ENCODE measurements at regions not wholly inside any gene's neighbourhood (a gene's known extent, or its start where the extent isn't known, plus 50 kb on each side); places are given as distances from the start of the nearest gene placed in this dataset.

DNA sequence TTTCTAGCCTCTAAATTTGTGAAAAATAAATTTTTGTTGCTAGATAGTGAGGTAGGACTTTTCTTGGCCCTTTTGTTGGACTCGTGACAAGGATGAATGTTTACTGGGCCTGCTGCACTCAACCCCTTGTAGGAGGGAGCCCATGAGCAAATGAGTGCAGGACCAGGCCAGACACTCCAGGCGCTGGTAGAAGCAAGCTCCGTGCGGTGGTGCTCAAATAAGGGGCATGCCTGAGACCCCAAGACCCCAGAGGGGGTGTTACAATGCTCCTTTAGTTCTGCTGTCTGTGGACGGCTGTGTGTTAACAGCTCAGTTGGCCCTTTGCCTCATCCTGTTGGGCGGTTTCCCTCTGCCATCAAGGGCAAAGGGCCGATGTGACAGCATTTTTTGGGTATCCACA is 1195.3 kb upstream of the PHF14 start:
- TF ChIP-seq, protein P1, sequence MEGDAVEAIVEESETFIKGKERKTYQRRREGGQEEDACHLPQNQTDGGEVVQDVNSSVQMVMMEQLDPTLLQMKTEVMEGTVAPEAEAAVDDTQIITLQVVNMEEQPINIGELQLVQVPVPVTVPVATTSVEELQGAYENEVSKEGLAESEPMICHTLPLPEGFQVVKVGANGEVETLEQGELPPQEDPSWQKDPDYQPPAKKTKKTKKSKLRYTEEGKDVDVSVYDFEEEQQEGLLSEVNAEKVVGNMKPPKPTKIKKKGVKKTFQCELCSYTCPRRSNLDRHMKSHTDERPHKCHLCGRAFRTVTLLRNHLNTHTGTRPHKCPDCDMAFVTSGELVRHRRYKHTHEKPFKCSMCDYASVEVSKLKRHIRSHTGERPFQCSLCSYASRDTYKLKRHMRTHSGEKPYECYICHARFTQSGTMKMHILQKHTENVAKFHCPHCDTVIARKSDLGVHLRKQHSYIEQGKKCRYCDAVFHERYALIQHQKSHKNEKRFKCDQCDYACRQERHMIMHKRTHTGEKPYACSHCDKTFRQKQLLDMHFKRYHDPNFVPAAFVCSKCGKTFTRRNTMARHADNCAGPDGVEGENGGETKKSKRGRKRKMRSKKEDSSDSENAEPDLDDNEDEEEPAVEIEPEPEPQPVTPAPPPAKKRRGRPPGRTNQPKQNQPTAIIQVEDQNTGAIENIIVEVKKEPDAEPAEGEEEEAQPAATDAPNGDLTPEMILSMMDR (IDR thresholded peaks at IDR 0.05; ENCODE audit: borderline replicate concordance, extremely low read depth, low read length, poor library complexity, severe bottlenecking) = no peak
- TF ChIP-seq EZH2 (IDR thresholded peaks at IDR 0.05; ENCODE audit: borderline replicate concordance, low read depth, low read length, severe bottlenecking) = no peak
